ENCODE measurements at regions not wholly inside any gene's neighbourhood (a gene's known extent, or its start where the extent isn't known, plus 50 kb on each side); places are given as distances from the start of the nearest gene placed in this dataset. TPM values are rescaled to one million over a fixed set of nuclear protein-coding genes. Genes with fewer than 3 reads are reported as not detected.

Small RNA genes in the stretch of these regions (small RNA-seq; reads per million reads assigned to genes)
- not detected for gene RN7SL705P

All from omental fat pad (tissue), 1 donor.